Liver (tissue), 7 donors: ENCODE measurements at regions not wholly inside any gene's neighbourhood (a gene's known extent, or its start where the extent isn't known, plus 50 kb on each side); places are given as distances from the start of the nearest gene placed in this dataset.

Experiments
- DNase-seq: peaks from one replicate; pipeline ENCODE4 v3.0.0-alpha.2; 2017; ENCODE audit warnings: low spot score
- H3K27ac ChIP-seq, 2 donors: one replicate each; pipeline ENCODE4 v1.7.0; 2013; ENCODE audit warnings: inconsistent platforms in 2 of 2, low read length in 2 of 2, control low read depth in 1 of 2, low read depth in 1 of 2, mild to moderate bottlenecking in 1 of 2
- H3K27me3 ChIP-seq, 4 donors: one replicate each; pipeline versions ENCODE4 v1.6.1 to v1.7.0; 2013; ENCODE audit warnings: low read length in 3 of 4, inconsistent platforms in 1 of 4, mild to moderate bottlenecking in 1 of 4, moderate library complexity in 1 of 4; ENCODE audit not compliant: control insufficient read depth in 4 of 4, insufficient read depth in 4 of 4
- H3K36me3 ChIP-seq, 4 donors: one replicate each; pipeline versions ENCODE4 v1.6.1 to v1.7.0; 2013; ENCODE audit warnings: low read length in 3 of 4, mild to moderate bottlenecking in 3 of 4, low read depth in 1 of 4, moderate library complexity in 1 of 4; ENCODE audit not compliant: control insufficient read depth in 4 of 4, insufficient read depth in 3 of 4
- H3K4me1 ChIP-seq, 4 donors: one replicate each; pipeline versions ENCODE4 v1.6.1 to v1.7.0; 2013; ENCODE audit warnings: low read length in 3 of 4, mild to moderate bottlenecking in 3 of 4, moderate library complexity in 1 of 4; ENCODE audit not compliant: control insufficient read depth in 4 of 4, insufficient read depth in 4 of 4
- H3K4me3 ChIP-seq, 3 donors: one replicate each; pipeline versions ENCODE4 v1.6.1 to v1.7.0; 2013; ENCODE audit warnings: low read length in 3 of 3, control low read depth in 1 of 3, low read depth in 1 of 3, mild to moderate bottlenecking in 1 of 3
- H3K9ac ChIP-seq, 2 donors: one replicate each; pipeline ENCODE4 v1.7.0; 2013; ENCODE audit warnings: low read length in 2 of 2, mild to moderate bottlenecking in 2 of 2, moderate library complexity in 2 of 2, control low read depth in 1 of 2, low read depth in 1 of 2
- H3K9me3 ChIP-seq, 4 donors: one replicate each; pipeline versions ENCODE4 v1.6.1 to v1.7.0; 2013; ENCODE audit warnings: low read length in 3 of 4; ENCODE audit not compliant: control insufficient read depth in 4 of 4
- ATF3 ChIP-seq: IDR thresholded peaks from 2 replicates; pipeline ENCODE4 v1.6.1; 2016; ENCODE audit warnings: antibody characterized with exemption
- EGR1 ChIP-seq, 2 donors: IDR thresholded peaks; 2 replicates each; pipeline ENCODE4 v1.6.1; 2016 to 2018; ENCODE audit warnings: antibody characterized with exemption in 2 of 2, low read depth in 2 of 2
- FOXA1 ChIP-seq: IDR thresholded peaks from 2 replicates; pipeline ENCODE4 v1.6.1; 2016; ENCODE audit warnings: antibody characterized with exemption
- FOXA2 ChIP-seq: IDR thresholded peaks from 2 replicates; pipeline ENCODE4 v1.6.1; 2016; ENCODE audit warnings: antibody characterized with exemption
- GABPA ChIP-seq, 2 donors: IDR thresholded peaks in 1 of 2; conservative IDR thresholded peaks in 1 of 2; 2 replicates each; pipeline ENCODE4 v1.6.1; 2016; ENCODE audit warnings: antibody characterized with exemption in 2 of 2, mild to moderate bottlenecking in 1 of 2, moderate library complexity in 1 of 2
- HNF4A ChIP-seq, 2 donors: conservative IDR thresholded peaks; 2 replicates each; pipeline ENCODE4 v1.6.1; 2016; ENCODE audit warnings: antibody characterized with exemption in 2 of 2, mild to moderate bottlenecking in 2 of 2
- HNF4G ChIP-seq: IDR thresholded peaks from 2 replicates; pipeline ENCODE4 v1.6.1; 2016; ENCODE audit warnings: antibody characterized with exemption
- JUND ChIP-seq, 2 donors: IDR thresholded peaks; 2 replicates each; pipeline ENCODE4 v1.6.1; 2016; ENCODE audit warnings: antibody characterized with exemption in 2 of 2
- MAX ChIP-seq: IDR thresholded peaks from 2 replicates; pipeline ENCODE4 v1.6.1; 2016; ENCODE audit warnings: antibody characterized with exemption
- NR2F2 ChIP-seq: IDR thresholded peaks from 2 replicates; pipeline ENCODE4 v1.6.1; 2016; ENCODE audit warnings: antibody characterized with exemption
- RAD21 ChIP-seq, 2 donors: IDR thresholded peaks; 2 replicates each; pipeline ENCODE4 v1.6.1; 2016; ENCODE audit warnings: antibody characterized with exemption in 2 of 2, mild to moderate bottlenecking in 2 of 2
- REST ChIP-seq: IDR thresholded peaks from 2 replicates; pipeline ENCODE4 v1.6.1; 2016; ENCODE audit warnings: antibody characterized with exemption, mild to moderate bottlenecking
- RXRA ChIP-seq, 2 donors: IDR thresholded peaks; 2 replicates each; pipeline ENCODE4 v1.6.1; 2017 to 2018; ENCODE audit warnings: antibody characterized with exemption in 2 of 2, mild to moderate bottlenecking in 1 of 2
- SP1 ChIP-seq: IDR thresholded peaks from 2 replicates; pipeline ENCODE4 v1.6.1; 2018; ENCODE audit warnings: antibody characterized with exemption, mild to moderate bottlenecking
- TAF1 ChIP-seq: conservative IDR thresholded peaks from 2 replicates; pipeline ENCODE4 v1.6.1; 2016; ENCODE audit warnings: antibody characterized with exemption, mild to moderate bottlenecking
- YY1 ChIP-seq: IDR thresholded peaks from 2 replicates; pipeline ENCODE4 v1.6.1; 2016; ENCODE audit warnings: antibody characterized with exemption, mild to moderate bottlenecking
- ZBTB33 ChIP-seq: IDR thresholded peaks from 2 replicates; pipeline ENCODE4 v1.6.1; 2016; ENCODE audit warnings: antibody characterized with exemption
- WGBS: extraction: QIAGEN DNeasy Blood & Tissue Kit; methylation state at CpG from one replicate; pipeline ENCODE4 v1.1.7; 2013; 5-methylcytosine and 5-hydroxymethylcytosine counted together
- donor health status: healthy.
- donor health status: healthy.
- donor health status: healthy.
- donor health status: healthy.

GRCh38 chr18:78208461-78208860, 771.2 kb upstream of the SALL3 start:
- H3K27me3 ChIP-seq: no peaks in the 10 kb centered on the region
- TF ChIP-seq HNF4A (conservative IDR thresholded peaks at IDR 0.05) (no peak), GABPA (IDR thresholded peaks at IDR 0.05 in 1 of 2, conservative IDR thresholded peaks at IDR 0.05 in 1 of 2) (no peak), JUND (IDR thresholded peaks at IDR 0.05) (no peak), HNF4G (no peak), RAD21 (IDR thresholded peaks at IDR 0.05) (no peak), RXRA (IDR thresholded peaks at IDR 0.05) (no peak), FOXA2 (no peak), ATF3 (no peak), REST (no peak), YY1 (no peak), ZBTB33 (no peak), NR2F2 (no peak), TAF1 (no peak), FOXA1 (no peak), SP1 (no peak), EGR1 (IDR thresholded peaks at IDR 0.05; ENCODE audit: low read depth in 2 of 2) (no peak)
- DNase-seq: no peak
- H3K9ac ChIP-seq: no peak overlapping the region
- no peaks in the 10 kb centered on the region for H3K9me3 ChIP-seq
- no peaks in the 10 kb centered on the region for H3K4me1 ChIP-seq
- no peaks in the 10 kb centered on the region for H3K36me3 ChIP-seq
- H3K4me3 ChIP-seq: no peak overlapping the region
- no peak overlapping the region for H3K27ac ChIP-seq
- WGBS: 65% methylated on average over 2 of the region's 2 CpGs

- no peaks in the 10 kb centered on the region for H3K9me3 ChIP-seq
- no peak overlapping the region for H3K4me3 ChIP-seq
- H3K27me3 ChIP-seq: no peaks in the 10 kb centered on the region
- DNase-seq: no peak
- H3K27ac ChIP-seq: no peak overlapping the region
- no peaks in the 10 kb centered on the region for H3K4me1 ChIP-seq
- H3K9ac ChIP-seq: no peak overlapping the region
- TF ChIP-seq REST (no peak), EGR1 (IDR thresholded peaks at IDR 0.05; ENCODE audit: low read depth in 2 of 2) (no peak), FOXA2 (no peak), ATF3 (no peak), NR2F2 (no peak), JUND (IDR thresholded peaks at IDR 0.05) (no peak), RXRA (IDR thresholded peaks at IDR 0.05) (no peak), RAD21 (IDR thresholded peaks at IDR 0.05) (no peak), MAX (no peak), SP1 (no peak), HNF4G (no peak), YY1 (no peak), GABPA (IDR thresholded peaks at IDR 0.05 in 1 of 2, conservative IDR thresholded peaks at IDR 0.05 in 1 of 2) (no peak), ZBTB33 (no peak)
- WGBS: 80% methylated on average over 15 of the region's 15 CpGs
- no peaks in the 10 kb centered on the region for H3K36me3 ChIP-seq
Observed at GRCh38 chr18:78213361-78213994, 766.1 kb upstream of the SALL3 start.
